Stomach (tissue), 4 donors: ENCODE measurements at regions not wholly inside any gene's neighbourhood (a gene's known extent, or its start where the extent isn't known, plus 50 kb on each side); places are given as distances from the start of the nearest gene placed in this dataset.

Source experiments
- EP300 ChIP-seq: sonication (generic); formaldehyde crosslinking; IDR thresholded peaks from one replicate; pipeline ENCODE4 v1.6.1; 2017; ENCODE audit warnings: antibody characterized with exemption
- POLR2A ChIP-seq, 4 donors: fragments of 450-650 bp; IDR thresholded peaks; one replicate each; pipeline ENCODE4 v1.6.1; 2016; ENCODE audit warnings: antibody characterized with exemption in 4 of 4, control low read depth in 2 of 4, mild to moderate bottlenecking in 1 of 4, moderate library complexity in 1 of 4
- POLR2AphosphoS5 ChIP-seq, 3 donors: sonication (generic); formaldehyde crosslinking; IDR thresholded peaks; one replicate each; pipeline ENCODE4 v1.6.1; 2016; ENCODE audit warnings: antibody characterized with exemption in 3 of 3
- TF ChIP-seq, protein P1 (sequence below), 7 experiments: fragments of 450-650 bp in 4 of 7; fragments of 200-600 bp in 3 of 7; sonication (generic) in 3 of 7; IDR thresholded peaks; one replicate each; pipeline ENCODE4 v1.5.1; 2016 to 2019; ENCODE audit warnings: antibody characterized with exemption in 7 of 7, control low read depth in 2 of 7, mild to moderate bottlenecking in 1 of 7

DNA sequence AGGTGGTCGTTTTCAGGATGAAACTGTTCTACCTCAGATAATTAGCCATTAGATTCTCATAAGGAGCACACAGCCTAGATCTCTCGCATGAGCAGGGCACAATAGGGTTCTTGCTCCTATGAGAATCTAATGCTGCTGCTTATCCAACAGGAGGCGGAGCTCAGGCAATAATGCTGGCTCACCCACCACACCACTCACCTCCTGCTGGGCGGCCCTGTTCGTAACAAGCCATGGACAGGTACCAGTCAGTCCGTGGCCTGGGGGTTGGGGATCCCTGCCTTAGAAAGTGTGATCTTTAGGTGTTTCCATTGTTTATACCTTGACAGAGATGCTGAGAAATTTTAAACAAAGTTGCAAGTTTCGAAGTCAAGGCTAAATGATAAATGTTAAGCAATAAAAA lies 344.6 kb upstream of the HTR2A start:
- TF ChIP-seq POLR2AphosphoS5 (IDR thresholded peaks at IDR 0.05) (no peak), POLR2A (IDR thresholded peaks at IDR 0.05) (no peak), EP300 (no peak)
- TF ChIP-seq, protein P1, sequence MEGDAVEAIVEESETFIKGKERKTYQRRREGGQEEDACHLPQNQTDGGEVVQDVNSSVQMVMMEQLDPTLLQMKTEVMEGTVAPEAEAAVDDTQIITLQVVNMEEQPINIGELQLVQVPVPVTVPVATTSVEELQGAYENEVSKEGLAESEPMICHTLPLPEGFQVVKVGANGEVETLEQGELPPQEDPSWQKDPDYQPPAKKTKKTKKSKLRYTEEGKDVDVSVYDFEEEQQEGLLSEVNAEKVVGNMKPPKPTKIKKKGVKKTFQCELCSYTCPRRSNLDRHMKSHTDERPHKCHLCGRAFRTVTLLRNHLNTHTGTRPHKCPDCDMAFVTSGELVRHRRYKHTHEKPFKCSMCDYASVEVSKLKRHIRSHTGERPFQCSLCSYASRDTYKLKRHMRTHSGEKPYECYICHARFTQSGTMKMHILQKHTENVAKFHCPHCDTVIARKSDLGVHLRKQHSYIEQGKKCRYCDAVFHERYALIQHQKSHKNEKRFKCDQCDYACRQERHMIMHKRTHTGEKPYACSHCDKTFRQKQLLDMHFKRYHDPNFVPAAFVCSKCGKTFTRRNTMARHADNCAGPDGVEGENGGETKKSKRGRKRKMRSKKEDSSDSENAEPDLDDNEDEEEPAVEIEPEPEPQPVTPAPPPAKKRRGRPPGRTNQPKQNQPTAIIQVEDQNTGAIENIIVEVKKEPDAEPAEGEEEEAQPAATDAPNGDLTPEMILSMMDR (IDR thresholded peaks at IDR 0.05): no peak
